ENCODE measurements at regions not wholly inside any gene's neighbourhood (a gene's known extent, or its start where the extent isn't known, plus 50 kb on each side); places are given as distances from the start of the nearest gene placed in this dataset.

GRCh38 chr3:73215281-73215680 lies 153.8 kb downstream of the EBLN2 start:
- TF ChIP-seq CHD4 (IDR thresholded peaks at IDR 0.05; ENCODE audit: borderline replicate concordance) = no peak
- TF ChIP-seq CTCF (IDR thresholded peaks at IDR 0.05) = no peak
- no peak for TF ChIP-seq ESRRA (IDR thresholded peaks at IDR 0.05; ENCODE audit: borderline replicate concordance, low read length)
- TF ChIP-seq JUN (IDR thresholded peaks at IDR 0.05) = no peak
- no peak for TF ChIP-seq REST (IDR thresholded peaks at IDR 0.05)
- TF ChIP-seq EP300 (IDR thresholded peaks at IDR 0.05) = no peak
- no peak for TF ChIP-seq HDAC2 (IDR thresholded peaks at IDR 0.05)
- TF ChIP-seq KDM5A (IDR thresholded peaks at IDR 0.05) = no peak
- no peak for TF ChIP-seq CEBPB (IDR thresholded peaks at IDR 0.05)
- no peak for TF ChIP-seq NFE2L2 (conservative IDR thresholded peaks at IDR 0.05; ENCODE audit: low read length)
- no peak for TF ChIP-seq SMC3 (IDR thresholded peaks at IDR 0.05)
- TF ChIP-seq HMGXB4 (CRISPR knock-in tag; IDR thresholded peaks at IDR 0.05; ENCODE audit: borderline replicate concordance) = no peak

Data from A549 (cell line).